KG1 (cell line): ENCODE measurements at regions not wholly inside any gene's neighbourhood (a gene's known extent, or its start where the extent isn't known, plus 50 kb on each side); places are given as distances from the start of the nearest gene placed in this dataset.
"Not testable (repeated sequence)": the region's sequence is repeated elsewhere in the genome, so short reads cannot be mapped to it uniquely, and the experiment has no call there.

Experiments used
- DNase-seq: peaks from one replicate; lab custom pipeline; 2025; lab: John Stamatoyannopoulos, UW

DNA sequence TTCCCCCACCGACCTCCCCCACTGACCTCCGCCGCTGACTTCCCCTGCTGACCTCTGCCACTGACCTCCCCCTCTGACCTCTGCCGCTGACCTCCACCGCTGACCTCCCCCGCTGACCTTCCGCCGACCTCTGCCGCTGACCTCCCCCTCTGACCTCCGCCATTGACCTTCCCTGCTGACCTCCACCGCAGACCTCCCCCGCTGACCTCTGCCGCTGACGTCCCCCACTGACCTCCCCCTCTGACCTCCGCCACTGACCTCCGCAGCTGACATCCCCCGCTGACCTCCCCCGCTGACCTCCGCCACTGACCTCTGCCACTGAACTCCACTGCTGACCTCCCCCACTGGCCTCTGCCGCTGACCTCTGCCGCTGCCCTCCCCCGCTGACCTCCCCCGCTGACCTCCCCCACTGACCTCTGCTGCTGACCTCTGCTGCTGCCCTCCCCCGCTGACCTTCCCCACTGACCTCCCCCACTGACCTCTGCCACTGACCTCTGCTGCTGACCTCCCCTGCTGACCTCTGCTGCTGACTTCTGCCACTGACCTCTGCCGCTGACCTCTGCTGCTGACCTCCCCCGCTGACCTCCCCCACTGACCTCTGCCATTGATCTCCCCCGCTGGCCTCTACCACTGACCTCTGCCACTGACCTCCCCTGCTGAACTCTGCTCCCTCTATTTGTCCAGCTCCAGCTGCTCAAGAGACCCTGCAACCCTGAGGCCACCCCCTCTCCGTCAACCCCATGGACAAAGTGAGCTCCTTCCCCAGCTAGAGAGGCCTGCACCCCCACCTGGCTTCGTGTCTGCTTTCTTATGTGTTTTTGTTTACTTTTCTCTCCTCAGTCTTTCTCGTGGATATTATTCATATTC, 91.4 kb upstream of the AFDN start:
- no peak for DNase-seq

DNA sequence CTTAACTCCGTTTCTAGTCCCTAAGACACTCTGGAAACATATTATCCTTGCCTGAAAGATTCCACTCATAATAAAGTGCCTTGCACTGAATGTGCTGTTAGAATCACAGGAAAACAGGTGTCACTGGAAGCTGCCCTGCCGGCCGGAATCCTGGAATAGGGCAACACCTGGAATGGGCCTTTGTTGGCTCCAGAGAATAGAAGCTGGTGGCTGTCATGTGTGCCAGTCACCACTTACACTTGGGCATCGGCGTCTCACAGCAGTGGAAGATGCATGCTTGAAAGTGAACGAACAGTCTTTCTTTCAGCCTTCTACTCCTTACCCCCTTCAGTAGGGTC, 90.8 kb upstream of the AFDN start:
- no peak for DNase-seq

DNA sequence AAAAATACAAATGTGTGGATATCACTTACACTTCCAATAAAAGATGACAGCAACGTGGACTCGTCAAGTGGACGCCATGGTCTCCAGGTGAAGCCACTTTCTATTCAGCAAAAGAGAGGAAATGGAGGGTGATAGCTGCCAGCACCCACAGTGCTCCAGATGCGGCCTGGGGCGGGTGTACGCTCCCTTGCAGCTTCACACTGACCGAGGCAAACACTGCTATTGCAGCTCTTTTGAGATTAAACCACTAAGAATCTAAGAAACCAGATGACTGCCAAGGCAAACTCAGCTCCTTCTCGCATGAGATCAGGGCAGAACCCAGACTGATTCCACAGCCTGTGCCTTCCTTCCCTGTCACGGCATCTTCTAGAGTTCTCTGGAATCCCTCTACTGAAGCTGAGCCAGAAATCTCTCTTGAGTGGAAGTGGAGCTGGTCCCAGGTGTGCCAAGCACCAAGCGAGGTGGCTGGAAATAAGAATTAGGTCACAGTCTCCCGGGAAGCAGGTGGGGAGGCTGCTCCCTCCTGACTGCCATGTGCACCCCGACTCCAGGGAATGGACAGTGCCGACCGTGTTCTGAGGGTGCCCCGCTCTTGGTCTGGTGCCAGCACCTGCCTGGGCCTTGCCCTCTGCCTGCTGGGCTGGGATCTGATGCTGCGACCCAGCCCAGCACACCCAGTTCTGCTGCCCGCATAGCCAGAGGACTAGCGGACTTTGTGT, 90.1 kb upstream of the AFDN start:
- no peak for DNase-seq

DNA sequence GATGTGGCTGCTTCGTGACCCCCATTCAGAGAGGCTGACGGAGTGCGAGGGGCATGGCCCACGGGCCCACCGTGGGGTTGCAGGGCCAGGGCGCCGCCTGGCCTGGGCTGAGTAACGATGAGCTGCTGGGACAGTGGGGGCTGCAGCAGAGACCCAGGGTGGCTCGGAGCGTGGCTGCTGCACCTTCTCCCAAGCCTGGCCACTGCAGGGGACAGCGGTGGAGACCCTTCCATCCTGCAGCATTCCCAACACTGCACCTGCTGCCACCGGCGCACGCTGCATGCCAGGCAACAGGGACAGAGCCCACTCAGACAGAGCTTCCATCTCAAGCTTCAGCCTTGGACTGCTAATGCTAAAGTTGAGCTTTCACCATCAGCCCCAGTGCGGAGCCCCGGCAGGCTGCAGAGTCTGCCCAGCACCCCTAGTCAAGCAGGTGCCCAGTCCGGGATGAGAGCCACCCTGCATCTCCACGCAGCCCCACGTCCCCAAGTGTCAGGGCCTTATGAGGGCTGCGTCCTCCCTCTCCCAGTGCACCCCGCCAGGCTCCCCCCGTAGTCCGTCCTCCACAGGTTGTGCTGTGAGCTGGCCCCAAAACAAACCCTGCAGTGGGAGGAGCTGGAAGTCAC, 89.4 kb upstream of the AFDN start:
- no peak for DNase-seq

DNA sequence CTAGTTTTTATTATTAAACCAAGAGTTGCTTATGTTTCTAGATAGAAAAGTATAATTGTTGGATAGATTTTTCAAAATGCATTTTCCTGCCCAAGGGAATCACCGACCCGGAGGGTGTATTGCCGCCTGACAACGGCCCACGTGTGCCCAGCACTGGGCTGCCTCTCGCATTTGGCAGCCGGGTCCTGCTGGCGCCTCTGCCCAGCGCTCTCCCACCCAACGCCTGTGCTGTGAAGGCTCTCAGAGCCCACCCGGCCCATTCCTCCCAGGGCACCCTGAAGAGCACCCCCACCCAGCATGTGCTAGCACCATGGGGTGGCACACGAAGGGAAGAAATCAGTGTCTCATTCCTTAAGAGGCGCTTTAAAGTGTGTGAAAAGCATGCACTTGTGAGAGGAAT, 88.3 kb upstream of the AFDN start:
- no peak for DNase-seq

DNA sequence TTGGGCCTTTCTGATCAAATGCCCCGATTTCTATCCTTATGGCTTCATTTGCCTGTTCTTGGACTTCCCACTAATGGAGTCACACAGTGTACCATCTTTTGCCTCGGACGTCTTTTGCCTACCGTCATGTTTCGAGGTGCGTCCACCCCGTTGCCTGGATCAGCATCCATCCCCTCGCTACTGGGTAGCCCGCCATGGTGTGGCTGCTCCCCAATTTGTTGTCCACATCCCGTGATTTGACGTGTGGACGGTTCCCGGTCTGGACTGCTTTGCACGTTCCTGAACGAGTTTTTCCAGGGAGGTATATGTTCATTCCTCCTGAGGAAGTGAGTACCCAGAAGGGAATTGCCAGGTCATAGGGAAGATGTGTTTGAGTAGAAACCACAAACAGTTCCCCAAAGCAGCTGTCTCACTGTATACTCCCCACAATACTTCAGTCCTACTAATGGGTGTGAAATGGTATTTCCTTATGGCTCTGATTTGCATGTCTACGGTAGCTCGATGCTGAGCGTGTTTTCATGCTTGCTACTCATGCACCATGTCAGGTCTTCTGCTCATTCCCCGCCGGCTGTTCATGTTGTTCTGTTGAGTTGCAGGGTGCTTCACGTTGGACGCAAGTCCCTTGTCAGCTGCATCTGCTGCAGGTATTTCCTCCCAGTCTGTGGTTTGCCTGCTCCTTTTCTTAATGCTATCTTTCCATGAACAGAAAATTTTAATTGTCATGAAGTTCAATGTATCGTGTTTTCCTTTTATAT, 86.8 kb upstream of the AFDN start:
- DNase-seq: no peak

DNA sequence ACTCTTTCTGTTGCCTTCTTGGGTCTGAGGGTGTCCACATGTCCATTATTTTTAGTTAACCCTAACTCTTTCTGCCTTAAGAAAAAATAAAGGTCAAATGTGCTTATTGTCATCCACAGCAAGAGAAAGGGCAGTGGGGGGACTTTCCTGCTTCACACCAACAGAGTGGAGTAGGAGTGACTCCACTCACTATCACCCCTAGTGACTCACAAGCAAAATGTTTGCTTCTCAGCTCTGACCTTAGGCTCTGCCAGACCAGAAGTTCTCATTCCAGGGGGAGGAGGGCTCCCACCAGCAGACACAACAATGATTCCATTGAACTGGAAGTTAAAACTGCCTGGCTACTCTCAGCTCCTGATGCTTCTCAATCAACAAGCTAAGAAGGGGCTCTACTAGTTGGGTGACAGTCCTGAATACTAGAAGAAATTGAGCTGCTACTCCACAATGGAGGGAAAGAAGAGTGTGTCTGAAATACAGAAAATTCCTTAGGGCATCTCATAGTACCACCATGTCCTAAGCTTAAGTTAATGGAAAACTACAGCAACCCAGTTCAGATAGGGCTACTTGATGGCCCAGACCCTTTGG, 83.9 kb upstream of the AFDN start:
- DNase-seq: no peak

DNA sequence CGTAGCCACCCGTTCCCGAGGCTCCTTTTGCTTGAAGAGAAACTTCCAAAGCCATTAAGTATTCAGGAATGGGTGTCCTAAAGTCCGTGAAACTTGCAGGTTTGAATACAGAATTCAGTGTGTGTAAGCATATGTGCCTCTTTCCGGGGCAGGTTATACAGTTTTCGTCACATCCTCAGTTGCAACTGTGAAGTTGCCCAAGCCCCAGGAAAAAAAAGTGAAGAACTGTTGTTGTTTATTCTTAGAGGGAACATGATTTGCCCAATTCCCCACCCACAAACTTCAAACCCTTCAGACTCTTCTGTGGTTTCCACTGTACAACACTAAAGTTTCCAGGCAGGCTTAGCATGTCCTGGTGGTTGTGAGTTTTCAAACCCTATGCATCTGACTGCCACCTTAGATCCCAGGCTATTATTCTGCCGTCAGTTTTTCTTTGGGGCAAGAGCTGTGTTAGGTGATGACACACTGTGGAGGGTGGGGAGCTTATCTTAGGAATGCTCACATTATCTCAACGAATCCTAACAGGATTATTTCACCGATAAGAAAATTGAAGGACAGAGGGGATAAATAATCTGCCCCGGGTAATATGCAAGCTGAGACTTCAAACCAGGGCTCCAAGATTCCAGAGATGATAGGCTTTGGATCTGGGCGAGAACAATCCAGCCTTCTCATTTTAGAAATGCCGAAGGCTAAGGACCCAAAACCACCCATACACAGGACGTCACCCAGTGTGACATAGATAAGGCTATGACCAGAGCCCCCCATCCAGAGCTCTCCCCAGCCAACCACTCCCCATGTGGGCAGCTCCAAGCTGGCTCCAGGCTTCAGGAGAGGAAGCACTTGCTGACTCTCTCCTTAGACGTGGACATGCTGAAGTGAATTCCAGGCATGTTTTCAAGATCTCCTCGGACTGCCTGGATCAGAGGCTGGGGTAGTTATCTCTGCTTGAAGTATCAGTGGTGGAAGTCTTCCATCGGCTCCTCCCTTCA, 81.7 kb upstream of the AFDN start:
- no peak for DNase-seq

DNA sequence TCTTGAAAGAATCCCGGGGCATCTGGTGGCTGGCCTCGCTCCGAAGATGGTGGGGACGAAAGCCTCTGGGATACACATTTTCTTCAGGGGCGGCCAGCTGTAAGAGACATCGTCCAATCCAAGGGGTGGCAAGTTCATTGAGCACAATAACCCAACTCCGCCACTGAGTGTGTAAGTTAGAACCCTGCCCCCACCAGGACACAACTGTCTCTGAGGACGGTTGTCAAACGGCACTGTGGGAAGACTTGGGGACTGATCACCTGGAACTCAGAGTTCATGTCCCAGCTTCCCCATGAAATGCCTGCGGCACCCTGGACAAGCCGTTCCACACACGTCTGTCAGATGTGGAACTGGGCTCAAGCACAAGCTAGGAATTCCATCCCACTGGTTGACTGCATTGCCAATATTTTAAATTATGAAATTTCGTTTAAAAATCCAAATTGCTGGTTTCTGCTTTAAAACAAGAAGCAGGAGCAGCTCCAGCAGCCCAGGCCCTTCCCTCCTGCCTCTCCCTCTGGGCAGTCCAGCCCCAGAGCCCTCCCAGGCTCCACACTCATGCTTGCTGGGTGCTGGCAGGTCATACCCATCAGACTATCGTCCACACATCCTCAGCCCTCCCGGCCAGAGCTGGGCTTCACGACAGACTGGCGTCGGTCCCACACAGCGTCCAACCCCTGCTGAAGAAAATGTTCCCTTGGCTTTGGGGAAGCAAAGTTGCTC, 80.9 kb upstream of the AFDN start:
- DNase-seq: no peak

DNA sequence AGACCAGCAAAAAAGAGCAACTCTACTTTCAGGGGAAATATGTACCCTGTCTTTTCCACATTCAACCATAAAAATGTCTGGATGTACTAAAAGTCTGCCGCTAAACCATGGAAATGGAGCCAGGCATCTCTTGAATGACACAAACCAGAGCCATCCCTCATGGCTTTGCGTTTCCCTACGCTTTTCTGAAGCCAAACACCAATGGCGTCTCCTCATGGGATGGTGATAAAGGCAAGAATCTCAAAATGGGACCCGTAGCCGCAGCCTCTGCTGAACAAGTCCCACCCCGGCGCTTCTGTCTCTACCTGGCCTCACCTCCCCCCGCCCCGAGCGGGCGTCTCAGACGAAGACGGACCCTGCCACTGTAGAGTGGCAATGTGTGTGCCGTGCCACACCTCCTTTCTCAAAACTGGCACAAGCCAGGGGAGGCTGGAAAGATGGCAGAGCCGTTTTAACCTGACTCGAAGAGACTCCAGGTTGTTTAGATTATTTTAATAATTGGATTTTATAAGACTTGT, 80.3 kb upstream of the AFDN start:
- no peak for DNase-seq

DNA sequence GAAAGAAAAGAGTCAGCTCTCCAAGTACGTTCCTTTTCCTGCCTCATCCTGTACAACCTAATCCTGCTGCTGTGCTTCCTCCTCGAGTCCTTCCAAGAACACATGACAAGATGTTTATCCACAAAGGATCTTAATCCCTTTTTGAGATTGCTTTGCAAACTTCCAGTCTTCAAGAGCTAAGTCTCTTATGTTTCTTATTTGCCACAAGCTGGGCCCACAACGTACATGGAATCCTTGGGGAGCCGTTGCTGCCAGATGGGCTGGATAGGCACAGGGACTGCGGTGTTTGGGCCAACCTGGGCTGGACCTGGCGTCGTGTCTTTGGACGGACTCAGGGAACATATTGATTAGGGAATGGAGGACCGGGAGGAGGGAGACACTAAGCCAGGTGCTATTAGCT, 79.7 kb upstream of the AFDN start:
- DNase-seq: no peak

DNA sequence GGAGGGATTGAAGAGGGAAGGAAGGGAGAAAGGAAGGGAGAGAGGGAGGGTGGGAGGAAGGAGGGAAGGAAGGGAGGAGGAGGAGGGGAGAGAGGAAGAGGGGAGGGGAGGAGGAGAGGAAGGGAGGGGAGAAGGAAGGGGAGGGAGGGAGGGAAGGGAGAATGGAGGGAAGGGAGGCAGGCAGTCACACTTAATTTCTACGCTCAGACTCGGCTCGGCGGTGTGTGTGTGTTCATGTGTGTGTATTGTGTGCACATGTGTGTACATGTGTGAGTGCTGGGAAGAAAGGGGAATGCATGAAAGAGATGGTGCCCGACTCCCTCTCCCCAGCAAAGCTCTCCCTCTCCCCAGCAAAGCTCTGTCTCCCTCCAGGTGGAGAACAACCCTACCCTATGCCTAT, 79.1 kb upstream of the AFDN start:
- DNase-seq: no peak

DNA sequence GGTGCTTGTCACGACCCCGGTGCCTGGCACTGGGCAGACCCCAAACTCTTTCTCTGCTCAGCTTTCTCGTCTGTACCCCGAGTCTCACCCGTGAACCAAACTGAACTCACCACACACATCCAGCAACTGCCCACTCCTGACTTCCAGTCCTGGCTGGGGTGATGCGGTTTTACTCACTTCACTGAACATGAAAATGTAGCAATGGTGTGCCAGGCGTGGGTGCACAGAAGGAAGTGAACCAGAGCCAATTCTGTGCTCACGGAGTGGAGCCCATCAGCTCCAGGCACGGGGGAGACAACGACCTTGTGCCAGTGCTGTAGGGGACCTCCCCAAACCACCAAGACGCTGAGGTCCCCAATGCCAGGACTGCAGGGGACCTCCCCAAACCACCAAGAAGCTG, 78.7 kb upstream of the AFDN start:
- DNase-seq: no peak

DNA sequence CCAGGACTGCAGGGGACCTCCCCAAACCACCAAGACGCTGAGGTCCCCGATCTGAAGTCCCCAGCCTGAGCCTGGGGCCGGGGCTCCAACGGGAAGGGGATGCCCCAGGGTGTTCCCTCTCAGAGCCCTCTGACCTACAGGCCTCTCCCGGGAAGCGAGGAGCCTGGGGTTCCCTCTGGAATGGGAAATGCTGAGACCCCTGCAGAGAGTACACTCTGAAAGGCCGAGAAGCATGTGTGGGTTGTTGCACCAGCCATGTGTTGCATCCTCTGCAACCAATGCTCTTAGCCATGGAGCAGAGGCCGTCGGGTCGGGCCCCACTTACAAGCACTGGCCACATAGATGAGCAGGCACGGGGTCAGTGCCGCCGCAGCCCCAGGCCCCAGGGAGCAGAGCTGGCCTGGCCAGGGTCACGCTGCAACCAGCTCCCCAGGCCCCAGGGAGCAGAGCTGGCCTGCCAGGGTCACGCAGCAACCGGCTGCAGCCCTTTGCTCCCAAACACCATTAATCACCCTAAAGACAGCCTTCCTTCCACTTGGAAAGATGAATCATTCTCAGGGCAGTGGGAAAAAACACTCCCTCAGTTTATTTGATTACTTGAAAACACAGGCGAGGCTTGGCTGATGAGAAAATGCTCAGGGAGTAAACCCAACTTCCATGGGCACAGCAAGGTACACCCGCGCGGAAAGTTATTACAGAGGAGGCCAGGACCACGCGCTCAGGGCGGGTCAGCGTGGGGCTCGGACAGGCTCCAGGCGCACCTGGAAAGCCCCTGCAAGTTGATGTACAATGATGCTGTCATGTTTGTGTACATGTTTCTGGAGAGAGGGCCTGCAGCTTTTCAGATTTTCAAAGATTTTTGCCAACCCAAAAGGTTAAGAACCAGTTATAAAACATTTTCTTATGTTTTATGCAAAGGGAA, 78.0 kb upstream of the AFDN start:
- DNase-seq: no peak

DNA sequence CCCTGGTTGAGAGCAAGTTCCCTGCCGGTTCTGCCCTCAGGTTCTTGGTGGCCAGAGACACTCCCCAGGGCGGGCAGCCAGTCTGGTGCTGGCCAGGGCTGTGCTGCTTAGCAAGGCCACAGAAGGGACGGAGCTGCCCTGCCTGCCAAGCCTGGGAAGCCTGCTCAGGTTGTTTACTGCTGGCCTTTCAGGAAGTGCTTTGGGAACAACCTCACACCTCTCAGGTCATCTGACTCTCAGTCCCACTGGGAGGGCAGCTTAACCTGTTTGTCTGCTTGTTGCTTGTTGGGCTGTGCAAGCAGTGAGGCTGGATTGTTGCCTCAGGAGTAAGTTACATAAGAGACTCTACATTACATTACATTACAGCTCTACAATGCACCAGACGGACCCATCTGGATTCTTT, 75.8 kb upstream of the AFDN start:
- DNase-seq: no peak

DNA sequence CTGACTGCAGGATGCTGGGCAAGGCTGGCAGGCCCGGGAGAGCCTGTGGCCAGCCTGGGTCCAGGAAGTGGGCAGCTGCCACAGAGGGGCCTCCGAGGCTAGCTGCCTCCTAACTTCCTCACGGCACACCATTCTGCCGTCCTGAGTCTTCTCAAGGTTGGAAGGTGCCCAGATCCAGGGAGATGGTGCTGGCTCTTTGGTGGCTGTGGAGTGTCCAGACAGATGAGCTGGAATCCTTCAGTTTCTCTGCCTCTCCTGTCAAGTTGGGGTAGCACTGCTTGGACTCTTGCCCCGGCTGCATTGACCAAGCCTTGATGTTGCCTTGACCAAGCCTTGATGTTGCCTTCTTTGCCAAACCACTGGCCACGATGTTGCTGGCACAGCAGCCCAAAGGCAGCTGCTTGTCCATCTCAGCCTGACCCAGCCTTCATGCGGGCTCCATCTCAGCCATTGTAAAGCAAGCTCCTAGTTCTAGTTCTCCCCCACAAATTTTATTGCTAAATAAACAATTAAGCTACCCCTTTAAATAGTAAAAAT, 75.1 kb upstream of the AFDN start:
- no peak for DNase-seq

DNA sequence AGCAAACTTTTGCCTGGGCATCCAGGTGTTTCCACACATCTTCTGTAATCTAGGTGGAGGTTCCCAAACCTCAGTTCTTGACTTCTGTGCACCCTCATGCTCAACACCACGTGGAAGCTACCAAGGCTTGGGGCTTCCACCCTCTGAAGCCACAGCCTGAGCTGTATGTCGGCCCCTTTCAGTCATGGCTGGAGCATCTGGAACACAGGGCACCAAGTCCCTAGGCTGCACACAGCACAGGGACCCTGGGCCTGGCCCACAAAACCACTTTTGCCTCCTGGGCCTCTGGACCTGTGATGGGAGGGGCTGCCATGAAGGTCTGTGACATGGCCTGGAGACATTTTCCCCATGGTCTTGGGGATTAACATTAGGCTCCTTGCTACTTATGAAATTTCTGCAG, 73.4 kb upstream of the AFDN start:
- DNase-seq: not testable (repeated sequence)

DNA sequence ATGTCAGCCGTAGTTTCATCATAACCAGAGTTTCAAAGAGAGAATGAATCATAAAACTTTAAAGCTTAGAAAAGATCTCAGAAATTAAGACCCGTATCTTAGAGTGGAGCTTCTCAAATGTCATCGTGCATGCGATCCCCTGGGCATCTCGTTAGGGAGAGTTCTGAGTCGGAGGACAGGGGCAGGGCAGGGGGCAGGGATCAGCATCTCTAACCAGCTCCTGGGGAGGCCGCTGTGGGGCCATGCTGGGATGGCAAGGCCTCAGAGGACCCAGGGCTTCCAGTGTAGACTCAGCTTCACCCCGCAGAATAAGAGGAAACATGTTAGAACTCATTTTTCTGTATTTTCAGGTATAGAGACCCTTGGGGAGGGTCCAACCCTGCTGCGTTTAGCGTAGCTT, 72.0 kb upstream of the AFDN start:
- no peak for DNase-seq

DNA sequence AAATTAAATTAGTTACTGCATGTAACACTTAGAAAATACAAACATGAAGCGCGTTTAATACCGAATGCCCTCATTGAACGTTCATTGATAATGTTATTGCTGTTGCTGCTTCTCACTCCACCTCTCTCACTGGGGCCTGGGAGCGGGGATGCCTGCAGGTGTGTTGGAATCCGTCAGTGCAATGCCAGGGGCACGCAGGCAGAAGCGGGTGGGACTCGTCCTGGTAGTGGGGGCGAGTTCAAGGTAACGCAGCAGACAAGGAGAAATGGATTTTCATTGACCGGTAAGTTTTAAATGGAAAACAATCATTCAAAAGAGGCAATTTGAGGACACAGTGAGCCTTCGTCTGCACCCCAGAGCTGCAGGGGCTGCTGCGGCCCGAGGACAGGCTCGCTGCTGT, 71.2 kb upstream of the AFDN start:
- no peak for DNase-seq
